ENCODE measurements at regions not wholly inside any gene's neighbourhood (a gene's known extent, or its start where the extent isn't known, plus 50 kb on each side); places are given as distances from the start of the nearest gene placed in this dataset.

DNA sequence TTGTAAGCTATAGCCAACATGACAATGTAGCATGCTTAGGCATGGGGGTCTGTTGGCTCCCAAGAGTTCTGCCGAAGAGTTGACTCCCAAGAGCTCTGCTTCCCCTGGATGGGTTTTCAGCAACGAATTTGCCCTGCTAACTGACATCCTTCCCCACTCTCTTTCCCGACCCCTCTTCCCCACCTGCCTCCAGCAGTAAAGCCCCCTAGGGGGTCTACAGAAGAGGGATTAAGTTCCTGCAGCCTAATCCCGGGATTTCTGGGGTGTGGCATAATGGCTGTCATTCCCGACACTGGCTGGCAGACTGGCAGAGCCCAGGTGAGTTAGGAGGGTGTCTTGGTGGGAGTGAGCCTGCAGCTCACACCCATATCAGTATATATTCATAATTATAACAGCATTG, 121.0 kb upstream of the ZNF184 start:
- Histone ChIP-seq H4K20me1 (replicated peaks; ENCODE audit: control insufficient read depth, extremely low read depth, insufficient read depth, low read length) (no peaks in the 10 kb centered on the region), H3K4me1 (ENCODE audit: control insufficient read depth, extremely low read depth, insufficient read depth, low read length) (peaks cover 10% of the 10 kb centered on the region), H3K36me3 (ENCODE audit: control insufficient read depth in 2 of 2, extremely low read depth in 1 of 2, insufficient read depth in 2 of 2, low read length in 2 of 2) (no peaks in the 10 kb centered on the region), H3K4me3 (replicated peaks in 1 of 3; ENCODE audit: insufficient read depth in 1 of 3, low read depth in 1 of 3, low read length in 3 of 3) (no peak overlapping the region), H3K9me1 (replicated peaks; ENCODE audit: control insufficient read depth, extremely low read depth, insufficient read depth, low read length) (no peaks in the 10 kb centered on the region), H3K27ac (ENCODE audit: insufficient read depth, low read depth, low read length) (no peak overlapping the region), H3K9ac (replicated peaks; ENCODE audit: extremely low read depth, insufficient read depth, low read length) (no peak overlapping the region), H3K79me2 (ENCODE audit: control insufficient read depth, insufficient read depth, low read length) (no peaks in the 10 kb centered on the region), H3K4me2 (ENCODE audit: insufficient read depth, low read length) (no peak overlapping the region), H3K9me3 (replicated peaks; ENCODE audit: control insufficient read depth, insufficient read depth, low read length) (no peaks in the 10 kb centered on the region), H2AFZ (ENCODE audit: low read depth, low read length) (no peak overlapping the region), H3K27me3 (ENCODE audit: control insufficient read depth in 2 of 2, insufficient read depth in 2 of 2, low read length in 2 of 2) (peaks cover 11 to 13% of the 10 kb centered on the region in 2 experiments)
- ChIA-PET CTCF (interaction anchor here (0.9 to 1.4 kb wide), 3 partner anchors 14 to 158 kb away, joined by 3 to 13 read pairs (median 4); no protein-coding TSS in a partner anchor), POLR2A (interaction anchor here (0.6 kb wide), 1 partner anchor 19 kb away, joined by 3 read pairs; no protein-coding TSS in a partner anchor)
- intact Hi-C loops (cut with micrococcal nuclease) (loop anchor here (5.0 kb wide), 2 partner anchors 78 to 92 kb away; no protein-coding TSS in a partner anchor), dilution Hi-C loops (cut with MboI; ENCODE audit: extremely low pct_ligation_motif_present, low sequenced_read_pairs) (no loop called here)
- FAIRE-seq = no peak
- no peak for DNase-seq (ENCODE audit: low read depth, low spot score)
- no peak for TF ChIP-seq POLR2A (IDR thresholded peaks at IDR 0.05; ENCODE audit: low read depth, low read length)
- no peak for TF ChIP-seq POLR2AphosphoS5 (IDR thresholded peaks at IDR 0.05; ENCODE audit: insufficient read depth, low read depth, low read length)
- TF ChIP-seq GATA2 (IDR thresholded peaks at IDR 0.05; ENCODE audit: insufficient read depth, insufficient read length, low read depth, low read length) = no peak
- TF ChIP-seq, protein P1, sequence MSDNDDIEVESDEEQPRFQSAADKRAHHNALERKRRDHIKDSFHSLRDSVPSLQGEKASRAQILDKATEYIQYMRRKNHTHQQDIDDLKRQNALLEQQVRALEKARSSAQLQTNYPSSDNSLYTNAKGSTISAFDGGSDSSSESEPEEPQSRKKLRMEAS (IDR thresholded peaks at IDR 0.05; ENCODE audit: insufficient read depth, insufficient read length) = no peak
- TF ChIP-seq EZH2 (IDR thresholded peaks at IDR 0.05; ENCODE audit: borderline replicate concordance, low read depth, low read length, severe bottlenecking) = no peak
- TF ChIP-seq FOS (IDR thresholded peaks at IDR 0.05; ENCODE audit: borderline replicate concordance, insufficient read depth, low read length) = no peak
- TF ChIP-seq, protein P2, sequence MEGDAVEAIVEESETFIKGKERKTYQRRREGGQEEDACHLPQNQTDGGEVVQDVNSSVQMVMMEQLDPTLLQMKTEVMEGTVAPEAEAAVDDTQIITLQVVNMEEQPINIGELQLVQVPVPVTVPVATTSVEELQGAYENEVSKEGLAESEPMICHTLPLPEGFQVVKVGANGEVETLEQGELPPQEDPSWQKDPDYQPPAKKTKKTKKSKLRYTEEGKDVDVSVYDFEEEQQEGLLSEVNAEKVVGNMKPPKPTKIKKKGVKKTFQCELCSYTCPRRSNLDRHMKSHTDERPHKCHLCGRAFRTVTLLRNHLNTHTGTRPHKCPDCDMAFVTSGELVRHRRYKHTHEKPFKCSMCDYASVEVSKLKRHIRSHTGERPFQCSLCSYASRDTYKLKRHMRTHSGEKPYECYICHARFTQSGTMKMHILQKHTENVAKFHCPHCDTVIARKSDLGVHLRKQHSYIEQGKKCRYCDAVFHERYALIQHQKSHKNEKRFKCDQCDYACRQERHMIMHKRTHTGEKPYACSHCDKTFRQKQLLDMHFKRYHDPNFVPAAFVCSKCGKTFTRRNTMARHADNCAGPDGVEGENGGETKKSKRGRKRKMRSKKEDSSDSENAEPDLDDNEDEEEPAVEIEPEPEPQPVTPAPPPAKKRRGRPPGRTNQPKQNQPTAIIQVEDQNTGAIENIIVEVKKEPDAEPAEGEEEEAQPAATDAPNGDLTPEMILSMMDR (IDR thresholded peaks at IDR 0.05; ENCODE audit: extremely low read depth in 1 of 2, insufficient read depth in 1 of 2, low read depth in 1 of 2, low read length in 2 of 2) = no peak
- no peak for TF ChIP-seq MYC (IDR thresholded peaks at IDR 0.05; ENCODE audit: low read depth, low read length)
- no peak for TF ChIP-seq JUN (IDR thresholded peaks at IDR 0.05; ENCODE audit: borderline replicate concordance, insufficient read depth, insufficient read length, low read depth)
- BruUV-seq (replicated peaks) = no TSS peak

All from endothelial cell of umbilical vein (primary cell).